ENCODE measurements at regions not wholly inside any gene's neighbourhood (a gene's known extent, or its start where the extent isn't known, plus 50 kb on each side); places are given as distances from the start of the nearest gene placed in this dataset.

- TF ChIP-seq CTCF (IDR thresholded peaks at IDR 0.05 in 8 of 11, conservative IDR thresholded peaks at IDR 0.05 in 3 of 11) (no peak), POLR2A (IDR thresholded peaks at IDR 0.05) (no peak)
These were observed 492.6 kb downstream of the TUSC7 start for GRCh38 chr3:117201901-117202774.

Measured in spleen (tissue), 7 donors.